Left lung (tissue), 4 donors: ENCODE measurements at regions not wholly inside any gene's neighbourhood (a gene's known extent, or its start where the extent isn't known, plus 50 kb on each side); places are given as distances from the start of the nearest gene placed in this dataset.
"Not testable (repeated sequence)": the region's sequence is repeated elsewhere in the genome, so short reads cannot be mapped to it uniquely, and the experiment has no call there.

Source experiments
- ATAC-seq: fragments of 200-7000 bp; cut with Tn5 transposase; one replicate; pipeline ENCODE4 v1.9.1; 2020; ENCODE audit warnings: moderate library complexity
- DNase-seq, 4 donors: peaks; one replicate each; pipeline ENCODE4 v3.0.0-alpha.2; 2013 to 2020
- H3K27ac ChIP-seq, 2 donors: fragments of 200-600 bp; sonication (generic) in 1 of 2; one replicate each; pipeline versions ENCODE4 v1.5.0 to v1.8.0; 2020 to 2021
- H3K27me3 ChIP-seq, 2 donors: fragments of 200-600 bp; sonication (generic) in 1 of 2; one replicate each; pipeline versions ENCODE4 v1.5.0 to v1.8.0; 2020 to 2021
- H3K36me3 ChIP-seq, 2 donors: fragments of 200-600 bp; sonication (generic) in 1 of 2; one replicate each; pipeline versions ENCODE4 v1.5.0 to v1.8.0; 2020 to 2021
- H3K4me1 ChIP-seq, 2 donors: fragments of 200-600 bp; one replicate each; pipeline ENCODE4 v1.8.0; 2021
- H3K4me3 ChIP-seq, 2 donors: fragments of 200-600 bp; sonication (generic) in 1 of 2; one replicate each; pipeline versions ENCODE4 v1.5.0 to v1.8.0; 2020 to 2021; ENCODE audit warnings: mild to moderate bottlenecking in 1 of 2
- H3K9me3 ChIP-seq, 2 donors: fragments of 200-600 bp; sonication (generic) in 1 of 2; one replicate each; pipeline versions ENCODE4 v1.5.0 to v1.8.0; 2020 to 2021
- intact Hi-C, 2 donors: fragments of 100-400 bp; cut with DNase I; formaldehyde crosslinking; loops; one replicate each; pipeline versions ENCODE4 v1.11.2 to v1.14.2; 2022
- TF ChIP-seq, protein P1 (sequence below), 2 donors: fragments of 200-600 bp; sonication (generic) in 1 of 2; IDR thresholded peaks; one replicate each; pipeline versions ENCODE4 v1.5.0 to v1.8.0; 2021; ENCODE audit warnings: antibody characterized with exemption in 2 of 2
- donor health status: DM: no; HTN: yes; CAD: no.
- donor health status: DM: no; HTN: no; CAD: no.

DNA sequence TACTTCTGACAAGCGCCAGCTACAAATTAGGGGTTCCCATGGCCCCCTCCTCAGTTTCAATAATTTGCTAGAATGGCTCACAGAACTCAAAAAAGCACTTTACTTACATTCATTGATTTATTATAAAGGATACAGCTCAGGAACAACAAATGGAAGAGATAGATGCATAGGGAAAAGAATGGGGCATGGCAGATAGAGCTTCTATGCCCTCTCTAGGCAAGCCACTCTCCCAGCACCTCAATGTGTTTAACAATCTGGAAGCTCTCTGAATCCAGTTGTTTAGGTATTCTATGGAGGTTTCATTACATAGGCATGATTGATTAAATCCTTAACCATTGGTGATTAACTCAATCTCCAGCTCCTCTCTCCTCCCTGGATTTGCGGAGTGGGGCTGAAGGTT, 184.5 kb upstream of the DAAM1 start:
- H3K4me1 ChIP-seq = no peaks in the 10 kb centered on the region
- H3K27me3 ChIP-seq = no peaks in the 10 kb centered on the region
- no peaks in the 10 kb centered on the region for H3K36me3 ChIP-seq
- no peaks in the 10 kb centered on the region for H3K9me3 ChIP-seq
- no peak overlapping the region for H3K27ac ChIP-seq
- no peak overlapping the region for H3K4me3 ChIP-seq
- TF ChIP-seq, protein P1, sequence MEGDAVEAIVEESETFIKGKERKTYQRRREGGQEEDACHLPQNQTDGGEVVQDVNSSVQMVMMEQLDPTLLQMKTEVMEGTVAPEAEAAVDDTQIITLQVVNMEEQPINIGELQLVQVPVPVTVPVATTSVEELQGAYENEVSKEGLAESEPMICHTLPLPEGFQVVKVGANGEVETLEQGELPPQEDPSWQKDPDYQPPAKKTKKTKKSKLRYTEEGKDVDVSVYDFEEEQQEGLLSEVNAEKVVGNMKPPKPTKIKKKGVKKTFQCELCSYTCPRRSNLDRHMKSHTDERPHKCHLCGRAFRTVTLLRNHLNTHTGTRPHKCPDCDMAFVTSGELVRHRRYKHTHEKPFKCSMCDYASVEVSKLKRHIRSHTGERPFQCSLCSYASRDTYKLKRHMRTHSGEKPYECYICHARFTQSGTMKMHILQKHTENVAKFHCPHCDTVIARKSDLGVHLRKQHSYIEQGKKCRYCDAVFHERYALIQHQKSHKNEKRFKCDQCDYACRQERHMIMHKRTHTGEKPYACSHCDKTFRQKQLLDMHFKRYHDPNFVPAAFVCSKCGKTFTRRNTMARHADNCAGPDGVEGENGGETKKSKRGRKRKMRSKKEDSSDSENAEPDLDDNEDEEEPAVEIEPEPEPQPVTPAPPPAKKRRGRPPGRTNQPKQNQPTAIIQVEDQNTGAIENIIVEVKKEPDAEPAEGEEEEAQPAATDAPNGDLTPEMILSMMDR (IDR thresholded peaks at IDR 0.05) = no peak
- intact Hi-C loops = no loop called here
- DNase-seq (peak in 1 of 4 donors; percentile 30), ATAC-seq (no peak)

DNA sequence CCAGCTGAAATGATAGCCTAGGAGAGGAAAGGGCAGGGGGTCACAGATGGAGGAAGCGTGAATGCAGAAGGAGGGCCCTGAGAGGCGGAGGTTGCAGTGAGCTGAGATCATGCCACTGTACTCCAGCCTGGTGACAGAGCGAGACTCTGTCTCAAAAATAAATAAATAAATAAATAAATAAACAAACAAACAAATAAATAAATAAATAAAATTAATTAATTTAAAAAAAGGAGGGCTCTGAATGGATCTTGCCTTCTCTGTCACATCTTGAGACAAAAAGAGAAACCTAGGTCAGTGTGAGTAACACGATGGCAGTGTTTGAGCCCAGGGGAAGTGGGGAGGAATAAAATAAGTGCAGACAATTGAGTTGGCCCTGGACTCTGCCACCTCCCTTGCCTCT, 182.3 kb upstream of the DAAM1 start:
- H3K4me1 ChIP-seq, H3K27ac ChIP-seq, DNase-seq, H3K4me3 ChIP-seq, H3K9me3 ChIP-seq, H3K36me3 ChIP-seq, H3K27me3 ChIP-seq, intact Hi-C loops, ATAC-seq: not testable (repeated sequence)

DNA sequence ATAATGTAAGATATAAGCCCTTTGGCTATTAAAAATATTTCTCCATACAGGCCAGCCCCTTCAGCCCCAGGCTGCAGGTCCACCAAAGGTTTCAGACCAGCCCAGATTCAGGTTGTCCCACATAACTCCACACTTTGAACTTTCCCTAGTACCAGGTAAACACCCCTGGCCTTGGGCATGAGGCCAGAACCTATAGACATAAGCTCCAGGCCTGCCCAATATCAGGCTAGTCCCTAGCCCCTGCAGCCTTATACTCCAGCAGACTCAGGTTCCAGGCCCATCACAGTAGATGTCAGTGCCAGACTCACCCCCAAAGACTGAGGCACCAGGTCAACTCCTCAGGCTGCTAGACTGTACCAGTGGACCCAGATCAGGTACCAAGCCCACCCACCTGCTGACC, 178.5 kb upstream of the DAAM1 start:
- ATAC-seq (no peak), DNase-seq (no peak)
- Histone ChIP-seq H3K9me3 (peaks cover 0 to 19% of the 10 kb centered on the region in 2 donors), H3K4me3 (no peak overlapping the region), H3K27ac (no peak overlapping the region), H3K4me1 (no peaks in the 10 kb centered on the region), H3K36me3 (no peaks in the 10 kb centered on the region), H3K27me3 (no peaks in the 10 kb centered on the region)
- intact Hi-C loops = no loop called here
- TF ChIP-seq, protein P1 (IDR thresholded peaks at IDR 0.05) = no peak

DNA sequence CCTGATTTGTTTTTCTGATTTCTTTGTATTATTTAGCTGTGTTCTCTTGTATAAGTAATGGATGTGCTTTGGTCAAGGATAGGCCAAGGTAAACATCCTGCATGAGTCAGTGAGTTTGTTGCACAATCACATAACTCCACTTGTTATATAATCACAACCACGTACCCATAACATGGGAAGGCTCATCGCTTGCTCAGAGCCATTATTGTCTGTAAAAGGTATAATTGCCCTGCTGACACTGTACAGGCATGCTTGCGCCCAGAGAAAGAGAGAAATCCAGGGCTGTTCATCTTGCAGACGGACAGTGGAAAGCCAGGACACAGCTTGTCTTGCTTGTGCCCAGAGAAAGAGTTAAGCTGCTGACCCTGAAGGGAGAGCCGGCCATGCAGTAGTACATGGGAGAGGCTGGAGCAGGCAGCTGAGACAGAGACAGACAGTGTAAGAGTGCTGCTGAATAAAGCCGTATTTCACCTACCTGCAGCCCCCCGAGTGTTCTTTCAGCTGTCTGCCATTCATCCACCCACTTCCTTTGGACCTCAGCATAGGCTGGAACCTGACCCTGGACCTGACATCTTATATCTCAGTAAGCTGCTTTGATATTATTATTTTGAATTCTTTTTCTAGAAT, 174.7 kb upstream of the DAAM1 start:
- ATAC-seq (no peak), DNase-seq (no peak)
- H3K9me3 ChIP-seq = peaks cover 0 to 19% of the 10 kb centered on the region in 2 donors
- H3K4me3 ChIP-seq = no peak overlapping the region
- H3K27me3 ChIP-seq = no peaks in the 10 kb centered on the region
- intact Hi-C loops = no loop called here
- H3K36me3 ChIP-seq = no peaks in the 10 kb centered on the region
- H3K4me1 ChIP-seq = no peaks in the 10 kb centered on the region
- H3K27ac ChIP-seq = no peak overlapping the region
- TF ChIP-seq, protein P1 (IDR thresholded peaks at IDR 0.05) = no peak

DNA sequence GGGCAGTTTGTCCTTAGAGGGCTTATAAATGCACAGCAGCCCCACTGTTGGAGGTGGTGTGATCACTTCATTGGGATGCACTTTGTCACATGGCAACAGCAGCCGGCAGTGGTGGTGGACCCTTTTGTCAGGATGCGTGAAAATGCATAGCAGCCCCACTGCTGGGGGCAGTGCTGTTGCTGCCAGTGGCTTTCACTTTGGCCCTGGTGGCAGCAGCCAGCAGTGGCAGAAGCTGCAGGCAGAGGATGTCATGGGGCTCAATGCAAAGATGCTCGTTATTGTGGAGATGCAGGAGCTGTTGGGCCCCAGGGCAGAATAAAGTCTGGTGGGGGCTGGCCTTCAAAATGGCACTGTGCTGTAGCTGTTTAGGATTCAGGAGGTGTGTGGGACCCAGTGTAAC, 173.0 kb upstream of the DAAM1 start:
- TF ChIP-seq, protein P1 (IDR thresholded peaks at IDR 0.05) = no peak
- Histone ChIP-seq H3K36me3 (no peaks in the 10 kb centered on the region), H3K4me1 (no peaks in the 10 kb centered on the region), H3K4me3 (no peak overlapping the region), H3K27me3 (no peaks in the 10 kb centered on the region), H3K27ac (no peak overlapping the region), H3K9me3 (peaks cover 0 to 19% of the 10 kb centered on the region in 2 donors)
- intact Hi-C loops = no loop called here
- DNase-seq (peak in 1 of 4 donors; percentile 41), ATAC-seq (no peak)
